Stromal cell of bone marrow (primary cell): ENCODE measurements at regions not wholly inside any gene's neighbourhood (a gene's known extent, or its start where the extent isn't known, plus 50 kb on each side); places are given as distances from the start of the nearest gene placed in this dataset.

Experiments
- DNase-seq: peaks from one replicate; pipeline ENCODE4 v3.0.0-alpha.2; 2012; ENCODE audit warnings: low read depth

DNA sequence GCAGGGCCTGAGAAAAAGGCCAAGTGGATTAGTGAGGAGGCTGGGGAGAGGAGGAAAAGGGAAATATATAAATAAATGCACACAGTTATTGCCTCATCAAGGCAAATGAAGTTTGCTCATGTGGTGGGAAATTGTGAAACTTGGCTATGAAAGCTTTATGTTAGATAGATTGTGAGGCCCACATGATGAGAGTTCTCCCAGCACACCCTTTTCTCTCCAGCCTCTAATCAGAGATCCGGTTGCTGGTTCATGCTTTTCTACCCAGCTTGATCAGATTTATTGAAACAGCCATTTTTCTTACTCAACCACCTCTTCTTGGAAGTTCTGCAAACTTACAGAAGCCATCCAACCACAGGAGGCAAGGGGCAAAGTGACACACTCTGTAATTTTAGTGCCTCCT, 125.8 kb upstream of the KLF4 start:
- peak; percentile 55 for DNase-seq

DNA sequence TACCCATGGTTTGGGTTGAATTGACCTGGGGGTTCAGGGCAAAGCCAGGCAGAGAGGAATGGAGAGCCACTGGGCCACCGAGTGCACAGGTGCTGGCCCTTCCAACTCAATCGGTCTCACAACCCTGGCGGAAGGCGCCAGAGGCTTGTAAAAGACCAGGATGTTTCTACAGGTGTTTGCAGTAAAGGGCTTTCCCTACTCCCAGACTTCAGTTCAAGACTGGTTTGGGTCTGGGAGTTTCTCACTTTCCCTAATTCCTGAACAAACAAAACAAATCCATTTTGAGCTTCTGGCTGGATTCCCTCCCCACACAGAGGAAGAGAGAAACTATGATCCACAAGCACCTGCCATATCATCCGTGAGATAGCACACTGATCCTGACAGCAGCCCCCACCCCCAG, 125.2 kb upstream of the KLF4 start:
- no peak for DNase-seq

DNA sequence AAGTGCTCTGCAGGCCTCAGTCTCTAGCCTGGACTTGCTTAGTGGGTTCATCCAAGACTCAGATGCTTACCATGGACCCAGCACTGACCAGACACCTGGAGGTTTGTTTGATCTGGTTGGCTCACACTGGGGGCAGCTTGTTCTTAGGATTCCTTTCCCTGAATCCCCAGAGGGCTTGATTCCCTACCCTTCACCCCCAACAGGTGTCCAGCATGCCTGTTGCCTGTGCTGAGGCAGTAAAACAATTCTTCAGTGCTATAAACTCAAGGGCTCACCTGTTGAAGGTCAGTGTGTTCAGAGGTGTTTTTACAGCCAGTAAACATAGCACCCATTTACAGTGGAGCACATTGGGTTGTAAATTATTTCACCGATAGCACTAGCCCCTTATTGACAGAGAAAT, 123.8 kb upstream of the KLF4 start:
- DNase-seq, result no peak

DNA sequence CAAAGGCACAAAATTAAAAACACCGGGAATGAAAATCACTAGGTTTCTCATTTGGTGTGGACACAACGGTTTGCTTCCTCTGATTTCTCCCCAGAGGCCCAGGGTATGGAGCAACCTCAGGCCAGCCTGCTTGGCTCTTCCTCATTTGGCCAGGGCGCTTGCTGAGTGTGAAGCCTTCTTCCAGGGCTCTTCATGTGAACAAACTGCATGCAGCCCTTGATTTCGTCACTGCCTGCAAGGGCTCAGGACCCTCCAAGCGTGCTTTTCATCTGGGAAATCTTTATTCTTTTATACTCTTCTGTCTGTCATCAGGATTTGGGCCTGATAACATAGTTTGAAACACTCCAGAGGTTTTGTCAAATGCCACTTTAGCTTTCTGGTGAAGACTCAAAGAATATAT, 122.6 kb upstream of the KLF4 start:
- DNase-seq, result peak; percentile 68

DNA sequence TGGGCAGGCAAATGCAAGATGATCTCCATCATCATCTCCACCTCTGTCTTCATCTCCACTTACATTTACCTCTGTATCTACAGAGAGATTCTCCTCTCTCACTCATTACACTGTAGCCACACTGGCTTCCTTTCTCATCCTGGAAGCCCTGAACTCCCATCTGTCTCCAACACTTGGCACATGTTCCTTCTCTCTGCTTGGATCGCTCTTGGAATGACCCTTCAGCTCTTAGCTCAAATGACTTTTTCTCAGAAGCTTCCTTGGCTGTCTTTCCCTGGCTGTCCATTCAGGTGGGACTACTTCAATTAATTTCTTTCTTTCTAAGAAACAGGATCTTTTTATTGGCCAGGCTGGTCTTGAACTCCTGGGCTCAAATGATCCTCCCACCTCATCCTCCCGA, 120.0 kb upstream of the KLF4 start:
- DNase-seq, result no peak

DNA sequence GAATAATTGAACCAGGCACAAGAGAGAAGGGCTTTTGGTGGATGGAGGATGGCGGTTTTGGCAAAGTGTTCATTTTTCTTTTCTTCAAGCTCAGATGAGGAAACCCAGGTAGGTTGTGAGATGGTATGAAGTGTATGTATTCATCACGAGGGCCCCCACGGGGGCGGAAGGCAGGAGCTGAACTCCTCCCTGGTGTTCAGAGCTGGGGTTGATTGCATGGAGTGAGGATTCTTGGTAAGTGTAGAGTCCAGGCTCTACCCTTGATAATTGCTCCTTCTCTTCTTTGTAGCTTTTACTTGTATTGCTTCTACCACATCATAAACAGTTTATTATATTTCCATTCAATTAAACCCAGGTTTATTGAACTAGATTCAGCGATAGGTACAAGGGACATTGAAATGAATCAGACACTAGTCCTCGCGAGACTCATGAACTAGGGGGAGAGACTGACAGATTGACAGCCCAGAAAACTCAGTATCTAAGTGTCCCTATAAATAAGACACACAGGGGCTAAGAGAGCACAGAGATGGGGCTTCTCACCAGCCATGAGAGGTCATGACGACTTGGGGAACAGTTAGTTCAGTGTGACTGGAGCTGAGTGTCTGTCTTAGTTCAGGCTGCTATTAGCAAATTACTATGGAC, 116.7 kb upstream of the KLF4 start:
- no peak for DNase-seq

DNA sequence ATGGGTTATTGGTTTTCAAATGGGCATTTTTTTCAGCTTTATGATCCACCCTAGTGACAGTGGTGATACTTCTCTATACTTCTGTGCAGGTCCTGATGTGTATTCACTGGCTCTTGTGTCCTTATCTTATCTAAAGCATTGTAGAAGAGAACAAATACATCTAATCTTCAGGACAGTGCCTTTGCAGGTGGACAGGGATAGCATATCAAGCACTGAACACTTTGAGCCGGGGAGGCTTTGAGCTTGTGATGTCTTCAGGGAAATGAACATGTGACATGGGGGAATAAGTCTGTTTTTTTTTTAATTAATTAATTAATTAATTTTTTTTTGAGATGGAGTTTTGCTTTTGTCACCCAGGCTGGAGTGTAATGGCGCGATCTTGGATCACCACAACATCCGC, 115.5 kb upstream of the KLF4 start:
- no peak for DNase-seq

DNA sequence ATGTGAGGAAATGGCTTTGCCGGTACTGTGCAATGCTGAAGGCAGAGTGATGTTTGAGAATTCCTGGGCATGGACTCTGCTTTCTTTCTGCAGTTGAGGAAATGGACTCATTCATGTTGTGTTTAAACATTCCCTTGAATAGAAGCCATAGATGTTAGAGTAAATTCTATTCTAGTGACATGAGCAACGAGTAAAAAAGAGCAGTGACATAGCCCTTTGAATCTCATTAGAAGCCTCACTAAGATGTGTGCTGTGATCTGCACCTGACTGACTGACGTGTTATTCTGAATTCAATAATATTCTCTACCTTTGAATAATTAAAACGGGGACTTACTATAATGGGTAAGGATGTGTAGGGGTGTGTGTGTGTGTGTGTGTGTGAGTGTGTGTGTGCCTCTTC, 113.7 kb upstream of the KLF4 start:
- no peak for DNase-seq

DNA sequence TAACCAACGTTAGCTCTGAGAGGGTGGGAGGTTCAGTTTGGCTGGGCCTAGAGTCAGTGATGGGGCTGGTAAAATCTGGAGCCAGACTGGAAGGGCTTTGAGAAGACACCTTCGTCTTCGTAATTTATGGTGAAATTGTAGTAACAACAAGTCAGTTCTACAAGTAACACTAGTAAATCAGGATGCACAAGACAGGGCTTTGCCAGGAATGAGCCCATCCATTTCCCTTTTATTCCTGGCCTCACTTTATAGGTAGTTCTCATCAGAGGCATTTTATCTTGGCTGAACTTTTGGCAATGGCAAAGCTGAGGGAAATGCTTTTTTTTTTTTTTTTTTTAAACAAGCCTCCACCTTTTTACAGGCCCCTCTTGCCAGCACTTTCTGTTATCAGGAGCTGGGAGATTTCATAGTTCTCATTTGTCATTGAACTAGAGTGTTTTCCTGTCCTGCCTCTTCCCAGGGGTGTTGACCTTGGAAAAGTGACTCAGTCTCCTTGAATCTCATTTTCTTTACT, 110.5 kb upstream of the KLF4 start:
- DNase-seq, result no peak

DNA sequence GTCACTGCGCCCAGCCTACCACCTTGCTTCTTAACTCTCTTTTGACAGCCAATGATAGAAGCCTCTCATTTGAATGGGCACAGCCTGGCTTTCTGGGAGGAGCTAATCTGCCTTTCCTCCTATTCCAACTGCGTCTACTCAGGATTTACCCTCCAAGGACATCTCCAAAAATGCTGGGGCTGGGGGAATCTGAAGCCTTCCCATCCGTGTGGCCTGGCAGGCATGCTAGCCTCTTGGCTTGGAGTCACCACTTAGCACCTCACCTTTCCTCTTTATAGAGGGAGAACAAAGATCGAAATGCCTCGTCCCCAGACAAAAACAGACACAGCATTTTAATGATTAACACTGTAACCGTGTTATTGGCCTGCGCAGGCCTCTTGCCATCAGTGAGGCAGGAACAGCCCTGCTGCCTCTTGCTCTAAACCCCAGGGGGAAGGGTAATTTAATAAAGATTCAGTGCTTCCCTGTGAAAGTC, 108.2 kb upstream of the KLF4 start:
- DNase-seq, result no peak

DNA sequence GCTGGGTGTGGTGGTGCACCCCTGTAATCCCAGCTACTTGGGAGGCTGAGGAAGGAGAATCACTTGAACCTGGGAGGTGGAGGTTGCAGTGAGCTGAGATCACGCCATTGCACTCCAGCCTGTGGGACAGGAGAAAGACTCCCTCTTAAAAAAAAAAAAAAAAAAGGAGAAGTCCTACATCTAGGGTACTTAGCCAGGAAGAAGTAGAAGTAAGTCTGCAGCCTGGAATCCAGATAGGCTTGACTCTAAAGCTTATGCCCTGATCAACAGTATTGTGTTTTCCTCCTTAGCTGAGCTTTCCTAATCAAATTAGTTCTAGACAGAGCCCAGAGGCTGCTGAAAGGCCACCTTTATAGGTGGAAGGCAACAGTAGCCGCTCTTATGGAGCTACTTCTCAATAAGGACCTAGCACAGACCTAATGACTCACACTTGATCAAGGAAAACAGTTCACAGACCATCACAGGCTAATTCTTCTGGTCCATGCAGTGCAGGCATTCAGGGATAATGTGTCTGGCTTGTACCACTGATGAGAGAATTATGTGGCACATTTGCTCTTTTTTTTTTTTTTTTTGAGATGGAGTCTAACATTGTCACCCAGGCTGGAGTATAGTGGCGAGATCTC, 105.5 kb upstream of the KLF4 start:
- DNase-seq, result no peak

DNA sequence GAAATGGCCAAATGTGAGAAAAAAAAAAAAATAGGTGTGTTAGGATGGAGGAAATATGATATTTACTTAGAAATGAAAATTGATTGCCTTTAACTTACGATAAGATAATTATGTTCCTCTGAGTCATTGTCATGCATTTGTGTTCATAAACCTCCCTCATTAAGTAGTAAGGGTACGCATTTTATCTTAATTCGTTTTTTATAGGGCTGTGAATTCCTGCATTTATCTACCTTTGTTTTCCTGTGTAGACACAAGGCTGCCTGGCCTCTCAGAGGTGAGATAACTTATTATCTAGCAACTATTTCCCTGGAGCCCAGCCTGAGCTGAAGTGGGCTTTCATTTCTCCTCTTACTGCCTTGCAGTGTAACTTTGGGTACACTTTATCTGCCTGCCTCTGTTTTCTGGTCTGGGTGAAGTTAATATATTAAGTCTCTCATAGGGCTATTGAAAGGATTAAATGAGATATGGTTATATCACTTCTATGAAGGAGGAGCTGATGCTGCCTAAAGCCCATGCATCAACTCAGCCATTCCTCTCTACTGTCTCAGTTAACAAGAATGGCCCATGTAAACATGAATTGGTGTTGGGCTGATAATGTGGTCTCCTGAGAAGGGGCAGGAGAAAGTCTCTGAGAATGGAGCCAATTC, 103.8 kb upstream of the KLF4 start:
- DNase-seq, result no peak

DNA sequence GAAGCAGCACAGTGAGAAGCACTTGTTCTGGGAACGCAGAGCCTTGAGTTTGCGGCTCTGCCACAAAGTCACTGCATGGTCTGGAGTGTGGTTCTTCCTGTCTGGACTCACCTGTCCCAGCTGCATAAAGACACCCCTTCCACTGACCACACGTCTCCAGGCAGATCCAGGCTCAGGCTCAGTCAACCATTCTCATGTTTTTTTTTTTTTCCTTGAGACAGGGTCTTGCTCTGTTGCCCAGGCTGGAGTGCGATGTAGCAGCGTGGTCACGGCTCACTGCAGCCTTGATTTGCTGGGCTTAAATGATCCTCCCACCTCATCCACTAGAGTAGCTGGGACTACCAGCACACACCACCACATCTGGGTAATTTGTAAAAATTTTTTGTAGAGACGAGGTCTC, 102.9 kb upstream of the KLF4 start:
- DNase-seq, result no peak

DNA sequence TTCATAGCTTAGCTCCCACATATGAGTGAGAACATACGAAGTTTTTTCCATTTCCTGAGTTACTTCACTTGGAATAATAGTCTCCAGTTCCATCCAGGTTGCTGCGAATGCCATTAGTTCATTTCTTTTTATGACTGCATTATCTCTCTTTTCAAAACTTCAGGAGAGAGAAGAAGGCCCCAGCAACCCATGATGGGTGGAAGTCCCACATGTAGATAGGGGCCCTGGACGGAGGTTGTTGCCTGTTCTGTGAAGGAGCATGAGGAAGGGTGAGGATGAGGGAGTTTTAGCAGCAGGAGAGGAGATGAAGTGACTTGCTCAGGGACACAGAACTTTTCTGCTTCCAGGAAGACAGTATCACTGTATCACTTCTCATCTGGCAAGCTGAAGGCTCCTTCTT, 102.2 kb upstream of the KLF4 start:
- no peak for DNase-seq

DNA sequence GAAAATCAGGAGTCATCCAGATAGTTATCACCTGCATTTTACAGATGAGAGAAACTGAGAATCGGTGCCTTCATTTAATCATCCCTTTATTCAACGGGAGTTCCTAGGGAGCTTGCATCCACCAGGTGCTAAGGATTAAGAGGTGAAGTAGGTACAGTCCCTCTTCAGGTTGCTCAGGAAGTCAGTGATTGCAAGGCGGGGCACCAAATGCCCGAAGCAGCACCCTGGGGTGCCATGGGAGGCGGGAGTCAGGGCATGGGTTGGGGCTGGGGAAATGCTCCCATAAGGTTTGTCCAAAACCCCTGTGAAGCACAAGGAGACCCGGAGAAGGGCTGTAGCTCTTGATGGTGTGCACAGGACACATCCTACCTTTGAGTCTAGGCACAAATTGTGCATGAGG, 98.8 kb upstream of the KLF4 start:
- DNase-seq, result no peak

DNA sequence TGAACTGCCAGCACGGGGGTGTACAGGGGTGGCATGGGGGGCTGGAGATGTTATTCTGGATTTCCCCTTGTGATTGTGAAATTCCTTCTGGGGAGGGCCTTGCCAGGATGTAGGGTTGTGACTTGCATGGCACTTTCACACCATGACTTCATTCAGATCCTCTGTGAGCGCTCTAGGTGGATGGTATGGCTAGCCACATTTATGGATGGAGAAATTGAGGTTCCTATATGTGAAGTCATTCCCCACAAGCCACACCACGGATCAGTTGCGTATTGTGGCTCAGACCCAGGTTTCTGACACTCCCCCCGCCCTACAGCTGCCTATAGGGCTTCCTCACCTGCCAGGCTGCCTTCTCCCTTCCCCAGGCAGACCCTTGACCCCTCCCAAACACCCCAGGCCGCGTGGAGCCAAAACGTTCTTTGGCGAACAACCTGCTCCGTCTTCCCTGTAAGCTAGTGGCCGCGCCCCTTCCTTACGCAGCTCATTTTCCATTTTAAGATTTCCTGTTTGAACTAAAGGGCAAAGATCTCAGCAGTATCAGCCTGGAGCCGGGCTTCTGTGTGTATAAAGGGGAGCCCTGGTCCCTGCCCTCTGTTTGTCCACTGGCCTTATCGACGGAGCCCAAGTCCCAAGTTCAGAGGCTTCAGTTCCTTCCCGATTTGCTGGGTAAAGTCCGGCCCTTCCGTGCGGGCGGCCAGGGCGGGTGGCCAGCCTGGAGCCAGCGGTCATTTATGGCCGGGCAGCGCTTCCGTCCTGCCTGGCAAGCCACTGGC, 97.8 kb upstream of the KLF4 start:
- DNase-seq, result no peak

DNA sequence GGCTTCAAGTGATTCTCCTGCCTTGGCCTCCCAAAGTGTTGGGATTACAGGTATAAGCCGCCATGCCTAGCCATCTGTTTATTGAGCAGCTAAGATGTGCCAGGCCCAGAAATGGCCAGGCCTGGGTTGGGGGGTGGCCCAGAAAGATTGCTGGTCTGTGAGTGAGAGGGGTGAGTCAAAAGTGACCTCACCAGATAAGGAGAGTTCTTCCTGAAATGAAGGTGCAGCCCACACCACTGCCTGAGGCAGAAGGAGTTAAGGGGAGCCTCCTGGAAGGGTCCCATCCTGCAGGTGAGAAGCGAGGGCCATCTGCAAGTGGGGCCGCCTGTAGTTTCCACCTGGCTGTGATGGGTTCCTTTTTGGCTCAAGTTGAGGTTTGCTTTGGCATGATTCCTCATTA, 96.9 kb upstream of the KLF4 start:
- no peak for DNase-seq

DNA sequence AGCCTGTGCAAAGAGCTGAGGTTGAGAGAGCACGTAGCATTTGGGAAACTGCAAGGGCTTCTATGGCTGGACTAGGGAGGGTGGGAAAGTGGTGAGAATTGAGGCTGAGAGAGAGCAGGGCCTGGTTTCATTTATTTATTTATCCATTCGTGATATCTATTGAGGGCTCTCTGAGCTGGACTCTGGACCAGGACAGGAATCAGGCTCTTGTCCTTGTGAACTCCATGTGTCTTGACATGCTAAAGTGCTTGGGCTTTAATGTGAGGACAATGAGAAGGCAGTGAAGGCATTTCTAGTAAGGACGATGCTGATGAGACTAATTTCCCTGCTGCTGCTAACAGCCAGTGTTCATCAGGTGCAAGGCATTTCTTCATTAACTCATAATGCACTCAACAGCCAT, 95.9 kb upstream of the KLF4 start:
- no peak for DNase-seq

DNA sequence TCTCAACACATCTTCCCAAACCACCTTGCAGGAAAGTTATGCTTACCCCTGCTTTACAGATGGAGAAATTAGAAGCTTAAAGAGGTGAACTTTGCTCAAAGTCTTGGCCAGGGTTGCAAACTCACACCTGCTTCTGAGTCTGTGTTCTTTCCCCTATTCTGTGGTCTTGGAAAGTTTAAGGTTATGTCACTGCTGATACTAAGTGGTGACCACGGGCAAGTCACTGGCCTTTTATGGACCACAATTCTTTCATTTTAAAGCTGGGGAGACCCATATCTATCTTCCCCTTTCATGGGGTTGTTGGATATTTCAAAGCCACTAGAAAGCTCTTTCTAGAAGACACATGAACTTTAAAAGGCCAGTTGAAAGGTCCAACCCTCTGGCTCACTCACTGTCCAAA, 95.4 kb upstream of the KLF4 start:
- no peak for DNase-seq

DNA sequence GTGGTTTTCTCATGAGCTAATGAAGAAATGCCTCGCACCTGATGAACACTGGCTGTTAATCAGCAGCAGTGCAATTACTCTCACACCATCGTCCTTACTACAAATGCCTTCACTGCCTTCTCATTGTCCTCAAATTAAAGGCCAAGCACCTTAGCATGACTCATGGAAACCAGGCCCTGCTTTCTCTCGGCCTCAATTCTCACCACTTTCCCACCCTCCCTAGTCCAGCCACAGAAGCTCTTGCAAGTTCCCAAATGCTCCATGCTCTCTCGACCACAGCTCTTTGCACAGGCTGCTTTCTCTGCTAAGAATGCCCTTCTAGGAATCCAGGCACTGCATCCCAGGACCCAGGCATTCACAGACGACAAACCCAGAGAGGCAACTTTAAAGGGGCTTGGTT, 94.6 kb upstream of the KLF4 start:
- no peak for DNase-seq

DNA sequence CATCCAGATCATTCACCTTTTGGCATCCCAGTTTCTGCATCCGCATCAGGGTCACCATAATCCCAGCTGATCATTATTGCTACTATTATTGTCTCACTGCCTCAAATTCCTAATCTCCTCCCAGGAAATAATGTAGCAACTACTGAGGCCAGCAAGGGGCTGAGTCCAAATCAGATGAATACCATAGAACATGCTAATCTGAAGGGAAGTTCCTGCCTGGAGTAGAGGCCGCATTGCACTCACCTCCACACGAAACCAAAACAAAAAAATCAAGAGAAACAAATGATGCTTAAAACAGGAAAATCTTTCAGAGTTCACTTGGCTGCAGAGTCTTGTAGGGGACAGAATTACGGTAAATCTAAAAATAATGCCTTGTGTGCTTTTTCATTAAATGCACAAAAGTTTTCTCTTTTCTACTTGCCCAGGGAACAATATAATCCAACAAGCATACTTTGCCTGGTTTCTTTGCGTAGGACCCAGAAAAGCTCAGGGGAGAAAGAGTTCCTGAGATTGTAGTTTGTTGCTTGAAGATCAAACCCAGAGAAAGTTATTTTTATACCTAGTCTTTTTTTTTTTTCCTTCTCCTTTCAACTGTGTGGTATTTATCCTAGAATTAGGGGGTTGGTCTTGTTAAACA, 87.7 kb upstream of the KLF4 start:
- DNase-seq, result no peak

DNA sequence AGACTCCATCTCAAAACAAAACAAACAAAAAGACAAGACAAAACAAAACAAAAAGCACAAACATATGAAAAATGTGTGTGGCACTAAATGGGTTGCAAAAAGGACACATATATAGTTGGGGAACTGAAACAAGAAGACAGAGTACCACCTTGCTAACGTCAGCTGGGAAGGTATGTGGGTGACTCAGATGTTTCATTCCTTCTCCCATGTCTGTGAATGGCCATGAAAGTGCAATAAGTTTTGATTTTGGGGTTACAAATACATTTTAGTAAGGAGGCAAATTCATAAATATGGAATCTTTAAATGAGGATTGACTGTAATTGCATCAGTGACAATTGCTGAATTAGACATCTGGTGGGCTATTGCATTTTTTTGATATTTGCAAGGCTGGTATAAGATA, 81.6 kb upstream of the KLF4 start:
- no peak for DNase-seq
